GM12891 (cell line): ENCODE measurements at regions not wholly inside any gene's neighbourhood (a gene's known extent, or its start where the extent isn't known, plus 50 kb on each side); places are given as distances from the start of the nearest gene placed in this dataset.
"Not testable (repeated sequence)": the region's sequence is repeated elsewhere in the genome, so short reads cannot be mapped to it uniquely, and the experiment has no call there.

Experiments
- DNase-seq: peaks from one replicate; pipeline ENCODE4 v3.0.0; 2011; ENCODE audit warnings: low spot score; ENCODE audit not compliant: insufficient read length
- FAIRE-seq: peaks from 2 replicates; lab custom pipeline; 2011; peaks lifted over from hg19 to GRCh38; lab: Jason Lieb, UNC
- PAX5 ChIP-seq: IDR thresholded peaks from 2 replicates; pipeline ENCODE4 v1.6.1; 2011; ENCODE audit warnings: low read length, moderate library complexity, mild to moderate bottlenecking; ENCODE audit not compliant: insufficient read depth, severe bottlenecking
- POLR2A ChIP-seq: IDR thresholded peaks from 2 replicates; pipeline ENCODE4 v1.6.1; 2011; ENCODE audit warnings: low read depth, low read length, control low read depth
- POLR2AphosphoS5 ChIP-seq: IDR thresholded peaks from 2 replicates; pipeline ENCODE4 v1.6.1; 2011; ENCODE audit warnings: low read depth, low read length, control low read depth
- POU2F2 ChIP-seq: IDR thresholded peaks from 2 replicates; pipeline ENCODE4 v1.6.1; 2011; ENCODE audit warnings: low read depth, mild to moderate bottlenecking, control low read depth, low read length, moderate library complexity
- SPI1 ChIP-seq: IDR thresholded peaks from 2 replicates; pipeline ENCODE4 v1.6.1; 2011; ENCODE audit warnings: low read depth, low read length, control low read depth
- TAF1 ChIP-seq: IDR thresholded peaks from 2 replicates; pipeline ENCODE4 v1.6.1; 2011; ENCODE audit warnings: low read depth, low read length, control low read depth

DNA sequence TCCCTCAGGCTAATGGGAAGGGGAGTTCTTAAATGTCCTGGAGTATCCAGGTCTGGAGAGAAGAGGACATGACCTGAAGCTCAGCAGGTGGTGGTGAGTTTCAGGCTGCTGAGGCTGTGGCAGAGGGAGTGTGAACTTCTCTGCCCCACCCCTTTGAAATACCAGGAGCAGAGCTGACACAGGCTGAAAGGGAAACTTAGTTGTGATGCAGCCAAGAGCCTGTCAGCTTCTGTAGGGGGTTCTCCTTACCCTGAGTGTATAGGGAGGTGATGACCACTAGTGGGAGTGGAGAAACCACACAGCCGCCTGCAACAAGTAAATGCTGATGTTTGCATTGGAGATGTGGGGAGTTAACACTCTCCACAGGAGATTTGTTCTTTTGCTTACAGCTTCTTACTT is 152.3 kb downstream of the FCRL5 start:
- TF ChIP-seq POU2F2 (no peak), POLR2AphosphoS5 (no peak), TAF1 (no peak), POLR2A (no peak), SPI1 (no peak)
- FAIRE-seq (no peak), DNase-seq (no peak)

DNA sequence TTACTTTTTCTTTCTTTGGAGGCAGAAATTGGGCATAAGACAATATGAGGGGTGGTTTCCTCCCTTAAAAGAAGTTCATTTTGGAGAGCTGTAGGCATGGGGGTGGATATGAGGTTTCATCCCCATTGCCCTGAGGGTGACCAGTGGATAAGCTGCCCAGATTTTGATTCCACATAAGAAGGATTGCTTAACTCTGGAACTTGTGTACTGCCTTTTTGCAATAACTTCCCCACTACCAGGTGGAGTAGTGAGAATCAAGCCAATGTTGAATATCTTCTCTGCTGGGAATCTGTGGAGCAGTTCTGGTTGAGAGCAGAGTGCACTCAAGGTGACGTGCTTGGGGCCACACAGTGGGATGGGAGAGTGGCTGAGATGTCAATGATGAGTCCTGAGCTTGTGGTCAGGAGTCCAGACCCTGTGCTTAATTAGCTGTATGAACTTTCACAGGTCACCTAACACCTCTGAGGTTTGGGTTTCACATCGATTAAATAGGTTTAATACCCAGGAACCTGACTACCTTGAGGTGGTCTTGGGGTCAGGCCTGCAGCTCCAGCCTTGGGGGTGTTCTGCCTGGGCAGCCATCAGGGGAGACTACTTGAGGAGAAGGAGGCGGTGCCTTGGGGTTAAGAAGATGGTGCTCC is 152.9 kb downstream of the FCRL5 start:
- TF ChIP-seq SPI1: no peak
- TF ChIP-seq POLR2A: no peak
- TF ChIP-seq PAX5: no peak
- no peak for TF ChIP-seq TAF1
- TF ChIP-seq POU2F2: no peak
- TF ChIP-seq POLR2AphosphoS5: no peak
- DNase-seq: no peak
- no peak for FAIRE-seq

DNA sequence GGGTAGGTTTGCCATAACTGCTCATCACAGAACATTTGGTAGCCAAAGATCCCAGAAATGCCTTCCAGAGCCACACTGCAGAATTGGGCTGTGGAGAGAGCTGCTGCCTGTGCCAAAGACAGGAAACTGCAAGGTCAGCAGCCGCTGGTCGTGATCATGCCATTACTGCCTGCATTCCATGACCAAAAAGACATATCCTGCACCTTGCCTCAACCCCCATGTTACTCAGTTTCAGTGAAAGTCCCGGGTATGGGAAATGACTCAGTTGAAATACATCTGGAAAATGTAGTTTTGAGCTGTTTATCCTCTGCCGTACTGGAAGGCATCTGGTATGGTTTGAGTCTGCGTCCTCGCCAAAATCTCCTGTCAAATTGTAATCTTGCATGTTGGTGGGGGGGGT is 161.7 kb downstream of the FCRL5 start:
- FAIRE-seq: no peak
- DNase-seq: no peak

DNA sequence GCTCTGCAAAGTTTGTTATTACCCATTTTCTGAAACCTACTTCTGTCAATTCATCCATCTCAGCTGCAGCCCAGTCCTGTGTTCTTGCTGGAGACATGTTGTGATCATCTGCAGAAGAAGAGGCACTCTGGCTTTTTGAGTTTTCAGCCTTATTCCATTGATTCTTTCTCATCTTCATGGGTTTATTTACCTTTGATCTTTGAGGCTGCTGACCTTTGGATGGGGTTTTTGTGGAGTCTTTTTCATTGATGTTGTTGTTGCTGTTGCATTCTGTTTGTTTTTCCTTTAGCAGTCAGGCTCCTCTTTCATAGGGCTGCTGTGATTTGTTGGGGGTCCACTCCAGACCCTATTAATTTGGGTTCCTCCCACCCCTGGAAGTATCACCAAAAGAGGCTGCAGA is 164.3 kb downstream of the FCRL5 start:
- no peak for DNase-seq
- FAIRE-seq: no peak
- TF ChIP-seq PAX5 (no peak), POLR2A (no peak), POU2F2 (no peak), SPI1 (no peak), POLR2AphosphoS5 (no peak), TAF1 (no peak)

More for the DNA sequence above, 161.7 kb downstream of the FCRL5 start:
- TF ChIP-seq TAF1 (no peak), SPI1 (no peak), PAX5 (no peak), POLR2AphosphoS5 (no peak), POU2F2 (no peak), POLR2A (no peak)

- DNase-seq (no peak), FAIRE-seq (no peak)
- TF ChIP-seq TAF1: no peak
- TF ChIP-seq POU2F2: no peak
- no peak for TF ChIP-seq POLR2AphosphoS5
- no peak for TF ChIP-seq POLR2A
- TF ChIP-seq PAX5: no peak
- TF ChIP-seq SPI1: no peak
These were observed 168.1 kb downstream of the FCRL5 start for GRCh38 chr1:157384258-157384657.

- FAIRE-seq (no peak), DNase-seq (no peak)
- TF ChIP-seq POLR2A (no peak), SPI1 (no peak), PAX5 (no peak)
These were observed 170.0 kb downstream of the FCRL5 start for GRCh38 chr1:157382351-157382750.

- no peak for TF ChIP-seq SPI1
- TF ChIP-seq POLR2AphosphoS5: no peak
- no peak for TF ChIP-seq POU2F2
- TF ChIP-seq POLR2A: no peak
- TF ChIP-seq PAX5: no peak
- no peak for TF ChIP-seq TAF1
- DNase-seq (no peak), FAIRE-seq (no peak)
These were observed 171.8 kb downstream of the FCRL5 start for GRCh38 chr1:157380523-157380922.

GRCh38 chr1:157377280-157377713 is 175.0 kb downstream of the FCRL5 start:
- not testable (repeated sequence) for FAIRE-seq, DNase-seq

GRCh38 chr1:157376681-157377080 is 175.6 kb downstream of the FCRL5 start:
- DNase-seq: no peak
- FAIRE-seq: no peak
- TF ChIP-seq PAX5: no peak
- no peak for TF ChIP-seq POU2F2
- no peak for TF ChIP-seq SPI1
- no peak for TF ChIP-seq POLR2AphosphoS5
- TF ChIP-seq TAF1: no peak
- no peak for TF ChIP-seq POLR2A

GRCh38 chr1:157372311-157372710 is 180.0 kb downstream of the FCRL5 start:
- FAIRE-seq, DNase-seq: not testable (repeated sequence)
